Keratinocyte (primary cell): ENCODE measurements at regions not wholly inside any gene's neighbourhood (a gene's known extent, or its start where the extent isn't known, plus 50 kb on each side); places are given as distances from the start of the nearest gene placed in this dataset.

Source experiments
- DNase-seq: peaks from one replicate; pipeline ENCODE4 v3.0.0-alpha.2; 2011; ENCODE audit warnings: low read depth, missing footprints, low spot score
- FAIRE-seq: peaks from 2 replicates; lab custom pipeline; 2011; peaks lifted over from hg19 to GRCh38; lab: Jason Lieb, UNC
- H2AFZ ChIP-seq: 2 replicates; pipeline ENCODE4 v1.6.0; 2012; ENCODE audit warnings: low read length, control low read depth, inconsistent platforms; ENCODE audit not compliant: control insufficient read depth
- H3K27ac ChIP-seq: 2 replicates; pipeline ENCODE4 v1.5.1; 2011; ENCODE audit warnings: low read length; ENCODE audit not compliant: control insufficient read depth, insufficient read depth
- H3K27me3 ChIP-seq: 3 replicates; pipeline ENCODE4 v1.6.0; 2011; ENCODE audit warnings: low read length; ENCODE audit not compliant: control insufficient read depth, insufficient read depth; ENCODE audit errors: extremely low read depth
- H3K36me3 ChIP-seq, 2 experiments: 2 replicates in 1 of 2; 3 replicates in 1 of 2; pipeline ENCODE4 v1.5.1; 2011; ENCODE audit warnings: low read length in 2 of 2, mild to moderate bottlenecking in 1 of 2; ENCODE audit not compliant: control insufficient read depth in 2 of 2, insufficient read depth in 2 of 2; ENCODE audit errors: extremely low read depth in 1 of 2
- H3K4me1 ChIP-seq: 3 replicates; pipeline ENCODE4 v1.5.1; 2011; ENCODE audit warnings: low read length; ENCODE audit not compliant: control insufficient read depth, insufficient read depth; ENCODE audit errors: extremely low read depth
- H3K4me2 ChIP-seq: 3 replicates; pipeline ENCODE4 v1.6.0; 2011; ENCODE audit warnings: low read depth, low read length; ENCODE audit not compliant: control insufficient read depth, insufficient read depth; ENCODE audit errors: extremely low read depth
- H3K4me3 ChIP-seq, 3 experiments: fragments of 200-600 bp in 1 of 3; sonication (generic) in 1 of 3; 2 replicates in 2 of 3; 3 replicates in 1 of 3; pipeline ENCODE4 v1.5.1; 2011 to 2016; ENCODE audit warnings: low read length in 3 of 3, mild to moderate bottlenecking in 3 of 3, control low read depth in 2 of 3, inconsistent platforms in 1 of 3, low read depth in 1 of 3, mixed read lengths in 1 of 3, mixed run types in 1 of 3, moderate library complexity in 1 of 3; ENCODE audit not compliant: control insufficient read depth in 2 of 3, insufficient read depth in 2 of 3; ENCODE audit errors: extremely low read depth in 1 of 3
- H3K79me2 ChIP-seq: 2 replicates; pipeline ENCODE4 v1.6.0; 2012; ENCODE audit warnings: low read length; ENCODE audit not compliant: control insufficient read depth, insufficient read depth
- H3K9ac ChIP-seq: 3 replicates; pipeline ENCODE4 v1.6.0; 2011; ENCODE audit warnings: low read length; ENCODE audit not compliant: control insufficient read depth, insufficient read depth; ENCODE audit errors: extremely low read depth
- H3K9me1 ChIP-seq: 3 replicates; pipeline ENCODE4 v1.6.0; 2011; ENCODE audit warnings: low read length; ENCODE audit not compliant: control insufficient read depth, insufficient read depth; ENCODE audit errors: extremely low read depth
- H3K9me3 ChIP-seq: 2 replicates; pipeline ENCODE4 v1.5.1; 2012; ENCODE audit warnings: low read depth, low read length; ENCODE audit not compliant: control insufficient read depth
- H4K20me1 ChIP-seq: 3 replicates; pipeline ENCODE4 v1.6.0; 2011; ENCODE audit warnings: low read length; ENCODE audit not compliant: control insufficient read depth, insufficient read depth; ENCODE audit errors: extremely low read depth
- CTCF ChIP-seq, 3 experiments: IDR thresholded peaks in 1 of 3; conservative IDR thresholded peaks in 1 of 3; optimal IDR thresholded peaks in 1 of 3; 2 replicates in 2 of 3; 3 replicates in 1 of 3; pipeline versions ENCODE3 to v1.5.1; 2011; ENCODE audit warnings: low read length in 3 of 3, mild to moderate bottlenecking in 3 of 3, moderate library complexity in 2 of 3, control low read depth in 1 of 3, inconsistent platforms in 1 of 3; ENCODE audit not compliant: insufficient read depth in 2 of 3; ENCODE audit errors: extremely low read depth in 1 of 3
- EZH2 ChIP-seq: IDR thresholded peaks from one replicate; pipeline ENCODE4 v1.6.1; 2012; ENCODE audit warnings: inconsistent platforms, mild to moderate bottlenecking, low read length, moderate library complexity
- dilution Hi-C: fragments of 300-500 bp; cut with MboI; formaldehyde crosslinking; loops from one replicate; pipeline ENCODE4 v1.7.0; 2020; ENCODE audit warnings: low sequenced_read_pairs; ENCODE audit not compliant: extremely low pct_ligation_motif_present

DNA sequence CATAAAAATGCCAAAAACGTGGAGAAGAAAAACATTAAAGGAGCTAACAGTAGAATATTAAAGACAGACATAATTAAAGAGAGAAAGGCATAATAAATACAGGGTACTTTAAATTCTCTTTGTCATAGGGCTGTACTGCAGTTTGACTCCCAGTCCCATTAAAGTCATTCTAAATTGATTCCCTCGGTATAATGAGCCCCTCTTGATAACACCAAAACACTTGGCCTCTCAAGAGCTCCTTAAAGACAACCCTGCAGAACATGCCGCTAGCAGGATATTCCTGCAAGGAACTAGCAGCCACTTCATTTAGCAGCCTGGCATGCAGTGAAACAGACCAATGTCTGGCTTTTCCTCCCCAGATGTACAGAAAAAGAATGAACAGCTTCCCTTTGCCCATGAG lies 273.8 kb upstream of the ESRRG start:
- Histone ChIP-seq H3K79me2 (no peaks in the 10 kb centered on the region), H3K27ac (no peak overlapping the region), H3K27me3 (no peaks in the 10 kb centered on the region), H3K4me2 (no peak overlapping the region), H3K9me1 (no peaks in the 10 kb centered on the region), H2AFZ (no peak overlapping the region), H3K36me3 (no peaks in the 10 kb centered on the region), H3K9me3 (no peaks in the 10 kb centered on the region), H3K9ac (no peak overlapping the region), H3K4me1 (no peaks in the 10 kb centered on the region), H3K4me3 (no peak overlapping the region), H4K20me1 (no peaks in the 10 kb centered on the region)
- FAIRE-seq (no peak), DNase-seq (no peak)
- TF ChIP-seq EZH2 (no peak), CTCF (optimal IDR thresholded peaks at IDR 0.05 in 1 of 3, IDR thresholded peaks at IDR 0.05 in 1 of 3, conservative IDR thresholded peaks at IDR 0.05 in 1 of 3; ENCODE audit: extremely low read depth in 1 of 3, insufficient read depth in 2 of 3, low read length in 3 of 3) (no peak)
- dilution Hi-C loops: no loop called here

- H3K4me3 ChIP-seq: no peak overlapping the region
- H3K4me1 ChIP-seq: no peaks in the 10 kb centered on the region
- DNase-seq (no peak), FAIRE-seq (no peak)
- no peak overlapping the region for H2AFZ ChIP-seq
- H3K36me3 ChIP-seq: no peaks in the 10 kb centered on the region
- H3K9ac ChIP-seq: no peak overlapping the region
- H4K20me1 ChIP-seq: no peaks in the 10 kb centered on the region
- H3K9me1 ChIP-seq: no peaks in the 10 kb centered on the region
- TF ChIP-seq CTCF (optimal IDR thresholded peaks at IDR 0.05 in 1 of 3, IDR thresholded peaks at IDR 0.05 in 1 of 3, conservative IDR thresholded peaks at IDR 0.05 in 1 of 3; ENCODE audit: extremely low read depth in 1 of 3, insufficient read depth in 2 of 3, low read length in 3 of 3) (no peak), EZH2 (no peak)
- H3K27me3 ChIP-seq: no peaks in the 10 kb centered on the region
- no peaks in the 10 kb centered on the region for H3K9me3 ChIP-seq
- no peaks in the 10 kb centered on the region for H3K79me2 ChIP-seq
- H3K27ac ChIP-seq: no peak overlapping the region
- dilution Hi-C loops: no loop called here
- H3K4me2 ChIP-seq: no peak overlapping the region
Observed at GRCh38 chr1:216984536-216984935, 261.3 kb upstream of the ESRRG start.
